RWPE2 (cell line): ENCODE measurements at regions not wholly inside any gene's neighbourhood (a gene's known extent, or its start where the extent isn't known, plus 50 kb on each side); places are given as distances from the start of the nearest gene placed in this dataset.

Source experiments
- ATAC-seq: fragments of 200-7000 bp; cut with Tn5 transposase; 3 replicates; pipeline ENCODE4 v1.9.1; 2021; ENCODE audit warnings: low read depth
- DNase-seq: peaks from one replicate; pipeline ENCODE4 v3.0.0-alpha.2; 2020; ENCODE audit warnings: low spot score
- H3K27ac ChIP-seq: fragments of 450-650 bp; 2 replicates; pipeline ENCODE4 v1.5.1; 2017; ENCODE audit warnings: mild to moderate bottlenecking; ENCODE audit not compliant: poor library complexity, severe bottlenecking
- H3K27me3 ChIP-seq: fragments of 250-450 bp; sonication (Bioruptor Pico); 2 replicates; pipeline ENCODE4 v1.5.1; 2021; ENCODE audit warnings: mild to moderate bottlenecking, moderate library complexity; ENCODE audit not compliant: insufficient read depth, poor library complexity, severe bottlenecking
- H3K36me3 ChIP-seq: fragments of 250-450 bp; sonication (Bioruptor Pico); 2 replicates; pipeline ENCODE4 v1.5.1; 2020; ENCODE audit warnings: low read depth, mild to moderate bottlenecking, moderate library complexity
- H3K4me1 ChIP-seq: fragments of 250-450 bp; sonication (Bioruptor Pico); 2 replicates; pipeline ENCODE4 v1.5.1; 2021; ENCODE audit warnings: mild to moderate bottlenecking, moderate library complexity; ENCODE audit not compliant: insufficient read depth, poor library complexity, severe bottlenecking
- H3K4me3 ChIP-seq: fragments of 250-450 bp; sonication (Bioruptor Pico); 2 replicates; pipeline ENCODE4 v1.5.1; 2021; ENCODE audit warnings: mild to moderate bottlenecking, moderate library complexity; ENCODE audit not compliant: severe bottlenecking
- H3K9me3 ChIP-seq: fragments of 250-450 bp; sonication (Bioruptor Pico); 2 replicates; pipeline ENCODE4 v1.5.1; 2021; ENCODE audit warnings: mild to moderate bottlenecking, moderate library complexity; ENCODE audit not compliant: severe bottlenecking
- TF ChIP-seq, protein P1 (sequence below): fragments of 450-650 bp; IDR thresholded peaks from one replicate; pipeline ENCODE4 v1.5.1; 2017; ENCODE audit warnings: mild to moderate bottlenecking, moderate library complexity; ENCODE audit not compliant: poor library complexity, severe bottlenecking

DNA sequence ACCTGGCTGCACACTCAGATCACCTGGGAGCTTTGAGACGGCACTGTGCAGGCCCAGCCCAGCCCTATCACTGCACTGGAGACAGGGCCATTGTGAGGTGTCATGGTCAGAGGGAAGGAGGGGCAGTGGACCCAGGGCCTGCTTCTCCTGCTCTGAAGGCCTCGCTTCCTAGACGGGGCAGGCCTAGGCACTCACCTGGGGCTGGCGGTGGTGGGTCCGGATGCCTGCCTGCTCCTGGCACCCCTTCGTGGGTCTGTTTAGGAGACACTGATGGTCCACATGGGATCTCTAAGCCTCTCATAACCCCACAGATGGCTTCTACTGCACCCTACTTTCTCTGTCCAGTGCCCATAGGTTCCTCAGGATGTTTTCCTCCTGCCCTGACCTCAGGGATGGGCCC, 230.9 kb downstream of the MATN1 start:
- TF ChIP-seq, protein P1, sequence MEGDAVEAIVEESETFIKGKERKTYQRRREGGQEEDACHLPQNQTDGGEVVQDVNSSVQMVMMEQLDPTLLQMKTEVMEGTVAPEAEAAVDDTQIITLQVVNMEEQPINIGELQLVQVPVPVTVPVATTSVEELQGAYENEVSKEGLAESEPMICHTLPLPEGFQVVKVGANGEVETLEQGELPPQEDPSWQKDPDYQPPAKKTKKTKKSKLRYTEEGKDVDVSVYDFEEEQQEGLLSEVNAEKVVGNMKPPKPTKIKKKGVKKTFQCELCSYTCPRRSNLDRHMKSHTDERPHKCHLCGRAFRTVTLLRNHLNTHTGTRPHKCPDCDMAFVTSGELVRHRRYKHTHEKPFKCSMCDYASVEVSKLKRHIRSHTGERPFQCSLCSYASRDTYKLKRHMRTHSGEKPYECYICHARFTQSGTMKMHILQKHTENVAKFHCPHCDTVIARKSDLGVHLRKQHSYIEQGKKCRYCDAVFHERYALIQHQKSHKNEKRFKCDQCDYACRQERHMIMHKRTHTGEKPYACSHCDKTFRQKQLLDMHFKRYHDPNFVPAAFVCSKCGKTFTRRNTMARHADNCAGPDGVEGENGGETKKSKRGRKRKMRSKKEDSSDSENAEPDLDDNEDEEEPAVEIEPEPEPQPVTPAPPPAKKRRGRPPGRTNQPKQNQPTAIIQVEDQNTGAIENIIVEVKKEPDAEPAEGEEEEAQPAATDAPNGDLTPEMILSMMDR: no peak
- ATAC-seq: no peak
- no peak for DNase-seq
- H3K4me3 ChIP-seq: no peak overlapping the region
- H3K9me3 ChIP-seq: no peaks in the 10 kb centered on the region
- H3K27ac ChIP-seq: no peak overlapping the region
- no peaks in the 10 kb centered on the region for H3K36me3 ChIP-seq
- no peaks in the 10 kb centered on the region for H3K4me1 ChIP-seq
- H3K27me3 ChIP-seq: no peaks in the 10 kb centered on the region

DNA sequence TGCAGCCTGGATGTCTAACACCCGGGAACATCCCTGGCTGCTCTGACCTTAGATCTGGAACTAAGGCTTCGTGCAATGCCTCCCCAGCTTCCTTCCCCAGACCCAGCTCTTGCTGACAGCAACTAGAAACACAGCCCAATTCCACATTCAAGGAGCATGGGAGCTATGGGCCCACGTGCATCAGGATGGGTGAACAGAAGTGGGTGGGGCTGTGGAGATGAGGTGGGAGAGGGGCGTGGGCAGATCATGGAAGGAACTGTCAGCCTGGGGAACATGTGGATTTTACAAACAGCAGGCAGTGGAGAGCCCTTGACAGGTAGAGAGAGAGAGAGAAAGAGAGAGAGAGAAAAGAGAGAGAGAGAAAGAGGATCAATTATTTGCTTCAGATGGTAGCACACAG, 231.6 kb downstream of the MATN1 start:
- TF ChIP-seq, protein P1: no peak
- DNase-seq (no peak), ATAC-seq (no peak)
- no peak overlapping the region for H3K4me3 ChIP-seq
- H3K27ac ChIP-seq: no peak overlapping the region
- no peaks in the 10 kb centered on the region for H3K4me1 ChIP-seq
- H3K27me3 ChIP-seq: no peaks in the 10 kb centered on the region
- H3K36me3 ChIP-seq: no peaks in the 10 kb centered on the region
- no peaks in the 10 kb centered on the region for H3K9me3 ChIP-seq

- TF ChIP-seq, protein P1: no peak
- H3K36me3 ChIP-seq: no peaks in the 10 kb centered on the region
- ATAC-seq: no peak
- H3K9me3 ChIP-seq: no peaks in the 10 kb centered on the region
- H3K27me3 ChIP-seq: no peaks in the 10 kb centered on the region
- H3K4me1 ChIP-seq: no peaks in the 10 kb centered on the region
- no peak overlapping the region for H3K4me3 ChIP-seq
- H3K27ac ChIP-seq: no peak overlapping the region
- peak; percentile 16 for DNase-seq
Measured at GRCh38 chr1:30490554-30491053, 232.8 kb downstream of the MATN1 start.

DNA sequence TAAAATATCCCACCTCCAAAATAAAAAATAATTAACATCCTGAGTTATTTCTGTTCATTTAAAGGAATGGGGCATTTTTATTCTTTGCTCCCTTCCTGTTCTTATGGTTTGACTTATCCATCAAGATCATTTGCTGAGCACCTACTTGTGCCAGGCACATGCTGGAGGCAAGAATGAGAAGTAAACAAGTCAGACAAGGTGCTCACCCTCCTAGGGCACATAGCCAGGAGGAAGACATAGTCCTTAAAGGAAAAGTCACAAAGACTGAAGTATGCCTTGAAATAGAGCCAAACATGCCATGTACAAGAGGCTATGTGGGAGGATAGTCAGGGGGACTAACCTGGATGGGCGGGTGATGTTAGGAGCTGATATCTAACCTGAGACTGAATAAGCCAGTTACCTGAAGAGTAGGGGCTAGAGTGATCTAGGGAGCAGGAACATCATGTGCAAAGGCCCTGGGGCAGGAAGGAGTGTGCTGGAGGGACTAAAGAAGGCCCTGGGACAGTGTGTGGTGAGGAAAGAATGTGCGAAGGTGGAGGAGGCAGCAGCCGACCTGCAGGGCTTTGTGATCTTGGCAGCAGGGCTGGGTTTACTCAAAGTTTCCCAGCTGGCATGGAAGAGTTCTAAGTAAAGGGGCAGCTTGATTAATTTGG, 233.5 kb downstream of the MATN1 start:
- Histone ChIP-seq H3K9me3 (no peaks in the 10 kb centered on the region), H3K36me3 (no peaks in the 10 kb centered on the region), H3K27me3 (no peaks in the 10 kb centered on the region), H3K4me3 (no peak overlapping the region), H3K27ac (no peak overlapping the region), H3K4me1 (no peaks in the 10 kb centered on the region)
- TF ChIP-seq, protein P1: no peak
- DNase-seq: no peak
- ATAC-seq: no peak

- Histone ChIP-seq H3K4me1 (no peaks in the 10 kb centered on the region), H3K36me3 (no peaks in the 10 kb centered on the region), H3K9me3 (no peaks in the 10 kb centered on the region), H3K27ac (no peak overlapping the region), H3K27me3 (no peaks in the 10 kb centered on the region), H3K4me3 (no peak overlapping the region)
- no peak for DNase-seq
- no peak for ATAC-seq
- TF ChIP-seq, protein P1: no peak
Measured at GRCh38 chr1:30488324-30488913, 235.0 kb downstream of the MATN1 start.
